Omental fat pad (tissue), 3 donors: ENCODE measurements at regions not wholly inside any gene's neighbourhood (a gene's known extent, or its start where the extent isn't known, plus 50 kb on each side); places are given as distances from the start of the nearest gene placed in this dataset.
A peak's percentile ranks its signal among the peaks of the same experiment; 100 is the strongest.

ENCODE experiments used
- ATAC-seq: fragments of 150-250 bp; one replicate; pipeline ENCODE4 v1.9.1; 2016; ENCODE audit warnings: mild to moderate bottlenecking, moderate library complexity; ENCODE audit not compliant: low FRiP score
- DNase-seq: peaks from one replicate; pipeline ENCODE4 v3.0.0-alpha.2; 2019; ENCODE audit warnings: low spot score
- CTCF ChIP-seq, 3 donors: fragments of 450-650 bp; IDR thresholded peaks; one replicate each; pipeline ENCODE4 v1.5.1; 2016 to 2017; ENCODE audit warnings: antibody characterized with exemption in 3 of 3, mild to moderate bottlenecking in 3 of 3, moderate library complexity in 2 of 3

GRCh38 chr18:56107821-56108477, 520.0 kb upstream of the TCF4 start:
- ATAC-seq, result peak; percentile 46
- no peak for TF ChIP-seq CTCF (IDR thresholded peaks at IDR 0.05)
- no peak for DNase-seq

DNA sequence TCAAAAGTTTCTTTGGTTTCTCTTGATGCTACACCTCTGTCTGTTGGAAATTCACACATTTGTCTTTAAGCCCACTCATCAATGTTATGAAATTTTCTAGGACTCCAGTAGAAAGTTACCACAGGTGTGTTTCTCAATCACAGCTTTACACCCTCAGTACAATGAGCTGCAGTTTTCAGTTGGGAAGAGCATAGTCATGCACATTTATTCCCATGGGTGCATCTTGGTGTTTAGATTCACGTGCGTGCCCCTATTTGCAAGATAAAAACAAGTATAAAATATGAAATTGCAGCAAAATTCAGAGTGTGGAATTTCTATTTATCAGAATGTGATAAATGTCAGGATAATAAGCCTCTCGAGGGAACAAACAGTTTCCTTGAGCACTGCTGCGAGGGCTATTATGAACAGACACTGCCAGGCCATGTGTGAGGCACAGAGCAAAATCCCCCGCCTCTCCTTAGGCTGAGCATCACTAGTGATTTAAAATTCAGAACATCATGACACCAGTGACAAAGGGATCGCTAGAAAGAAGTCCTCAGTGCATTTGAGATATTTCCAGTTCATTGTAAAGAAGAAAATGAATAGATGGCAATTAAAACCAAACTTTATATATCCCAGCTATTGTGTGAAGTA, 512.2 kb upstream of the TCF4 start:
- ATAC-seq, result no peak
- no peak for DNase-seq
- TF ChIP-seq CTCF (IDR thresholded peaks at IDR 0.05), result no peak

GRCh38 chr18:56097621-56098020, 509.6 kb upstream of the TCF4 start:
- no peak for ATAC-seq
- no peak for TF ChIP-seq CTCF (IDR thresholded peaks at IDR 0.05)
- no peak for DNase-seq

DNA sequence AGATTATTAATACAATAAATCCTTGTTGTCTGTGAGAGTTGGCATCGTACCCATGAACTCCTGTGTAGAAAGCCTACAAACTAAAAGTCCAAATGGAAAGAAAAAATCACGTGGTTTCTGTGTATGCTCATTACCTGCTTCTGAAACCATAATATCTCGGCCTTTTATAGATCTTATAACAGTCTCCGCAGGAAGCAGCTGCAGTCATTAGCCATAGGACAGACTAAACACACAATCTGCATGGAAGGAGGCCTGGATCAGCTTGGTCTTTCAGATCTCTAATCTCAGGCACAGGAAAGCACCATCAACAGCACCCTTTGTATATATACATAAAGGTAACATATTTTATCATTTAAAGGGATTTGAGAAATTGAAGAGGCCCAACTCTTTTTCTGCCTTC, 508.9 kb upstream of the TCF4 start:
- TF ChIP-seq CTCF (IDR thresholded peaks at IDR 0.05), result no peak
- ATAC-seq (no peak), DNase-seq (no peak)

- no peak for ATAC-seq
- no peak for DNase-seq
- TF ChIP-seq CTCF (IDR thresholded peaks at IDR 0.05), result no peak
Observed at GRCh38 chr18:56089612-56090258, 501.7 kb upstream of the TCF4 start.

GRCh38 chr18:56086786-56087185, 498.8 kb upstream of the TCF4 start:
- ATAC-seq (no peak), DNase-seq (no peak)
- TF ChIP-seq CTCF (IDR thresholded peaks at IDR 0.05), result no peak

- ATAC-seq (no peak), DNase-seq (no peak)
- TF ChIP-seq CTCF (IDR thresholded peaks at IDR 0.05), result no peak
Observed at GRCh38 chr18:56086176-56086575, 498.2 kb upstream of the TCF4 start.
